ENCODE measurements at regions not wholly inside any gene's neighbourhood (a gene's known extent, or its start where the extent isn't known, plus 50 kb on each side); places are given as distances from the start of the nearest gene placed in this dataset.
"Not testable (repeated sequence)": the region's sequence is repeated elsewhere in the genome, so short reads cannot be mapped to it uniquely, and the experiment has no call there.

DNA sequence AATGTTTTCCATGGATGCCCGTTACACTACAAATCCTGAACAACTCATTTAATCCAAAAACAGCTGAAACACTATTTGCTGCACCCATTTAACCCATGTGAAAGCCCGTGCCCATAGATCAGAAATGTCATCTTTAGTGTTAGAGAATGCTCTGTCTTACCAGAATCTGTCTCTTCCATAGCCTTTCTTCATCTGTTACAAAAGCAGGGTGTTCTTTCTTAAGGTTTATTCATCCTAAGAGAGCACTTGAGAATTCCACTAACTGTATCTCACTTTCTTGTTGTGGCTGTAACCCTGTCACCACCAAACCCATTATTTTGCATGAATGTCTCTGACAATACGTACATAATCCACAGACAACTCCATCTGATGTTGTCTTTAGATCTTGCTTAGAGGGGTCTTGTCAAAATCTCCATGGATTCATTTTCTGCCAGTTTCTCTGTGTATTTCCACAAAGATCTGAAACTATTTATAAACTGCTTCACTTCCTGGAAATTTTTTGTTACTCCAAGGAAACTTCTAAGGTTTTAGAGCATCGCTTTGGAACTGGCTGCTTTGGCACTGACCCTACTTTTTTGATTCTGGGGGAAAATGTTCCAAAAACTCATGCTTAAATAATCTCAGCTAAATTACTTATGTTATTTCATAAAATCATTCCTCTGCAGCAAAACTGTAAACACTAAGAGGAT lies 167.8 kb upstream of the CCDC54 start:
- H3K4me3 ChIP-seq (ENCODE audit: low read length), result no peak overlapping the region
- no peak for TF ChIP-seq ZNF274 (IDR thresholded peaks at IDR 0.05; ENCODE audit: low read depth, low read length)

- TF ChIP-seq ZNF274 (IDR thresholded peaks at IDR 0.05; ENCODE audit: low read depth, low read length), result no peak
- H3K4me3 ChIP-seq (ENCODE audit: low read length), result no peak overlapping the region
Observed at GRCh38 chr3:107211608-107212007, 165.6 kb upstream of the CCDC54 start.

DNA sequence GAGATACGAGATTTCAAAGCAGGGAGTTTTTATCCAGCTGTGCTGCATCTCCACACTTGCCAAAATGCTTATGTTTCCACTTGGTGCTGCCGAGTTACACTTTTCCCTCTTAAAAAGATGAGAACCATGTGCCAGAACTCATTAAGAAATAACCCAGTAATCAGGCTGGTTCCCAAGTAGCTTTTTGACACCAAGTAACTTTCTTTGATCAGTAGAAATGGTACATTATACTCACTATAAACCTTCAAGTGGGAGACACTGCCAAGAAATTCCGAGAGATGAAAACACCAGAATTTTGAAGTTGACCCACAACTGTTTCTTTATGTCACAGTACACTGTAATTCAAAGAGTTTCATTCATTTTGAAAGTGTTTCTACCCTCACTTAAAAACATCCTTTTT lies 164.6 kb upstream of the CCDC54 start:
- no peak overlapping the region for H3K4me3 ChIP-seq (ENCODE audit: low read length)
- no peak for TF ChIP-seq ZNF274 (IDR thresholded peaks at IDR 0.05; ENCODE audit: low read depth, low read length)

- H3K4me3 ChIP-seq (ENCODE audit: low read length), result no peak overlapping the region
- no peak for TF ChIP-seq ZNF274 (IDR thresholded peaks at IDR 0.05; ENCODE audit: low read depth, low read length)
Observed at GRCh38 chr3:107213044-107213669, 164.1 kb upstream of the CCDC54 start.

DNA sequence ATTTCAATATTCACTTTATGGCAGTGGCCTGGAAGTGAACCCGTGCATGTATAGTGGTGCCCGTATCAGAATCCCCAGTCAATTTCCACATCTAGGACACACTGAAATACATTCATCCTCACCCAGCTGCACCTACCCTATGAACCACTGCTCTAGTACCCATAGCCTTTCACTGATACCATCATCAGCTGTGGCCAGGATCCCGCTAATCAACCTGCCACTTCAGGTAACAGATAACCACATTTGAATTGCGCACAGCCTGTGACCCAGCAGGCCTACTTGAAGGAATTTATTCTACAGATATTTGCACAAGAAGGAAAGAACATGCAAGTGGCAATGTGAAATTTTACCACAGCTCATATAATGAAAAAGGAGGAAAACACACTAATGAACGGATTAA lies 161.0 kb upstream of the CCDC54 start:
- no peak for TF ChIP-seq ZNF274 (IDR thresholded peaks at IDR 0.05; ENCODE audit: low read depth, low read length)

DNA sequence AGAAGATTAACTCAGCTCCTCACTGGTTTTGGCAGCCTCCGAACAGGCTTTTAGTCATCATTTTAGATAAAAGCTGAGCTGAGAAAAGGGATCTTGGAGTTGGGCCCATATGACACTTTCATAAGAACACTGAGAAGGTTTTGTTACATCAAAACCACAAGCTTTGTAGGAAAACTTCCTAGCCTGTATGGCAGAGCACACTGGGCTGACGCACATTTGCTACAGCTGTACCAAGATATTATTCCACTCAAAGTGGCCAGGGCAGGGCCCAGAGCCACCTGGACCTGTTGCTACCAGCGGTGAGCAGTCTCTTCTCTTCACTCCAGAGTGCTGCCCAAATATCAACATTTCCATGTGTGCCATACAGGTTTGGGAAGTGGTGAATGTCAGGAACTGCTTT lies 160.5 kb upstream of the CCDC54 start:
- TF ChIP-seq ZNF274 (IDR thresholded peaks at IDR 0.05; ENCODE audit: low read depth, low read length), result no peak

More for the DNA sequence above, 161.0 kb upstream of the CCDC54 start:
- H3K4me3 ChIP-seq (ENCODE audit: low read length), result no peak overlapping the region

GRCh38 chr3:107217172-107217571 lies 160.1 kb upstream of the CCDC54 start:
- H3K4me3 ChIP-seq (ENCODE audit: low read length), result no peak overlapping the region

More for the DNA sequence above, 160.5 kb upstream of the CCDC54 start:
- no peak overlapping the region for H3K4me3 ChIP-seq (ENCODE audit: low read length)

DNA sequence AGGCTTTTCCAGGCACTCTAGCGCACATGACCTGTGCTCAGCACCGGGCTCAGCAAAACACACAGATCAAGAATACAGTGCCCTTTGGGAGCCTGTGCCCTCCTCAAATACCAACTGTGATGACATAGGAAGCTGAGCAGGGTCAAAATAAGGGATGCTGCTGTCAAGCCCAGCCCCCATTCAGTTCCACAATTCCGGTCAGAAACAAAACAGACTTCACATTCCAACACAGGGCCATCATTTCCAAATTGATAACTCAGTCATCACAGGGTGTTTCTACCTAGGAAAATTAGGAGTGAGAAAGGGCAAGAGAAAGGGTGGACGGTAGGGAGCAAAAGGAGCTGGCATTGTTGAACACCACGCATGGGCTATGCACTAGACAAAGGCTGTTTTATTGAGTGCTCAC lies 158.4 kb upstream of the CCDC54 start:
- no peak for TF ChIP-seq ZNF274 (IDR thresholded peaks at IDR 0.05; ENCODE audit: low read depth, low read length)

More at GRCh38 chr3:107217172-107217571, 160.1 kb upstream of the CCDC54 start:
- no peak for TF ChIP-seq ZNF274 (IDR thresholded peaks at IDR 0.05; ENCODE audit: low read depth, low read length)

GRCh38 chr3:107220538-107220937 lies 156.7 kb upstream of the CCDC54 start:
- H3K4me3 ChIP-seq (ENCODE audit: low read length), result no peak overlapping the region
- TF ChIP-seq ZNF274 (IDR thresholded peaks at IDR 0.05; ENCODE audit: low read depth, low read length), result no peak

More for the DNA sequence above, 158.4 kb upstream of the CCDC54 start:
- H3K4me3 ChIP-seq (ENCODE audit: low read length), result no peak overlapping the region

DNA sequence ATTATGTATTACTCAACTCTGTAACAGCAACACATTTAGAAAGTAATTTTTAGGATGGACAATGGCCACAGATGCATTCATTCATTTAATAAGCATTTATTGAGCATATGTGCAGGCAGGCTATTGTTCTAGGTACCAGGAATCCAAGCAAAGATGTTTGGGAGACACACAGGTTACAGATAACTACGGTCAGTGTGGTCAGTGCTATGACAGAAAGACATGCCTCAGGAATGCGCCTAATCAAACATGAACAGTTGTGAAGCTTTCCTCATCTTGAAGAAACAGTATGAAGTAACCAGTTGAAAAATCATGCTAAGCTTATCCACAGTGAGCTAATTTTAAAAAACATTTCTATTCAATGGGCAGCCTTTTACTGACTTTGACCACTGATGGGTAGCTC lies 155.4 kb upstream of the CCDC54 start:
- TF ChIP-seq ZNF274 (IDR thresholded peaks at IDR 0.05; ENCODE audit: low read depth, low read length), result no peak
- H3K4me3 ChIP-seq (ENCODE audit: low read length), result no peak overlapping the region

DNA sequence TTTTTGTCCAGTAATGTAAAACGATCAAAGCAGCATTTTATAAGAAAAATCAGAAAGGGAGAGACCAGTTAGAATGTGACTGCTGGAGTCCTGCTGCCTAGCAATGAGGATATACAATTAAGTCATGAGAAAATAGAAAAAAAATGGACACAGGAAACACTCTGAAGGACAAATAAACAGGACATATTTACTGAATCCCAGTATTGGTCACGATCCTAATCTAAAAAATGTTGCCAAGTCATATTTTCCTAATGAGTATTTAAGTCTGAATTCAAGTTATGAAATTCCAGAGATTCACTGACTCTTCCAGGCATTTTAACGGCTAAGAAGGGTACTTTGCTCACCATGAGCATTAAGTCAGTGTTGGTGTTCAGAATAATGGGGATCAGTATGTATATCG lies 154.3 kb upstream of the CCDC54 start:
- no peak overlapping the region for H3K4me3 ChIP-seq (ENCODE audit: low read length)

DNA sequence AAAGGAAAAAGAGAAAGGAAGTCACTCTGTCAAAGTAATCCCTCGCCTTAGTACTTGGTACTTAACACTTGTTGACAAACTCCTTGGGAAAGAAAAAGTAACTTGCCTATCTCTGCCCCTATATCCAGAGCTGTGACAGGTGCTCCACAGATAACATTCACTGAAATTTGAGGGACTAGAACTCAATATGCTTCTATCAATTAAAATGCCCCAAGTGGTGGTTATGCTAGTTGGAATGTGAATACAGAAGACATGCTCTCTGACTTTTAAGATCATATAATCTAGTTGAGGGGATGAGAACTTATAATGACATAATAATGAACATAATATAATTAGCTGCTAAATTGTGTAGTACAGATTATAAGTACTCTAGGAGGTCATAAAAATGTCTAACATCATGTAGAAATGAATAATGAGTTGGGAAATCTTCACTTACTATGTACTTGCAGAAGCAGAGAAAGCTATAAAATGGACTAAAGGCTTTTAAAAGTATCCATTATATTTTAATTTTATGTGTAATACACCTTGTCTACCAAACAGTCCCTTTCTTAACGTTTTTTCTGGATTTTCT lies 153.1 kb upstream of the CCDC54 start:
- no peak for TF ChIP-seq ZNF274 (IDR thresholded peaks at IDR 0.05; ENCODE audit: low read depth, low read length)

More for the DNA sequence above, 154.3 kb upstream of the CCDC54 start:
- TF ChIP-seq ZNF274 (IDR thresholded peaks at IDR 0.05; ENCODE audit: low read depth, low read length), result no peak

DNA sequence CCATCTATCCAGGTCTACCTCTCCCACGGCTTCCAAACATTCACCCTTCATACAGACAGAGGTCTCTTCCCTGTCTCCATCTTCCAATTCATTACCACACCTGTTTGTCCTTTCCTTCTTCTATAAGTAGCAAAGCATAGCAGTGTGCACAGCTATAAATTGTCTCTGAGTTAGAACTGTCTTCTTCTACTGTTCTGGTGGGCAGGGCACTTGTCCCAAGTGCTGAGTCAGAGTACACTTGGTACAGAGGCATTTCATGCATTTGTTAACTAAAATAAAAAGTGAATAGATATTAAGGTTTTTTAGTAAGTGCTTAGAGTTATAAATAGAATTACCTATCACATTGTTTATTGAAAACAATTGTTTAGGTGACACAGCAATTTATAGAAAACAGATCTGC lies 150.1 kb upstream of the CCDC54 start:
- no peak for TF ChIP-seq ZNF274 (IDR thresholded peaks at IDR 0.05; ENCODE audit: low read depth, low read length)
- no peak overlapping the region for H3K4me3 ChIP-seq (ENCODE audit: low read length)

More for the DNA sequence above, 153.1 kb upstream of the CCDC54 start:
- no peak overlapping the region for H3K4me3 ChIP-seq (ENCODE audit: low read length)

GRCh38 chr3:107233877-107234276 lies 143.4 kb upstream of the CCDC54 start:
- not testable (repeated sequence) for H3K4me3 ChIP-seq (ENCODE audit: low read length)

All from GM08714 (cell line).